ENCODE measurements at regions not wholly inside any gene's neighbourhood (a gene's known extent, or its start where the extent isn't known, plus 50 kb on each side); places are given as distances from the start of the nearest gene placed in this dataset.

DNA sequence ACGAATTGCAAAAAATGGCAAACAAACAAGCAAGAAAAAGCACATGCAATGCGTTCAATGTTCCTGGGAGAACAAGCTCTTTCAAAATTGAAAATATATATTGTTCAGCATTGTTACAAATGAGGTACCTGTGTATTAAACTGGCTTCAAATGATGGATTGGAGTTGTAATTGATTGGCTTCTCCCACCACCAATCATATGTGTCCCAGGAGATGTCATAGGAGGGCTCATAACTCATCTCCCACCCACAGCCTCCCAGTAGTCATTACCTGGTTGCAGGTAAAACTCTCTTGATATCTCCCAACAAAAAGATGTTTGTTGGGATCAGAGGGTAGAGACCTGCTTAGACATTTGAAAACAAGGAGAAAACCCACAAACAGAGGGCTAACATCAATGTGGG lies 302.9 kb downstream of the BAMBI start:
- Histone ChIP-seq H3K27ac (ENCODE audit: extremely low read depth, low read depth, low read length) (no peak overlapping the region), H3K4me3 (ENCODE audit: low read depth, low read length) (no peak overlapping the region), H3K4me1 (ENCODE audit: control insufficient read depth, insufficient read depth, low read length) (peaks cover 4% of the 10 kb centered on the region), H3K9me3 (ENCODE audit: control insufficient read depth, insufficient read depth, low read depth, low read length) (no peaks in the 10 kb centered on the region), H3K36me3 (ENCODE audit: control insufficient read depth in 2 of 2, insufficient read depth in 1 of 2, low read length in 2 of 2) (no peaks in the 10 kb centered on the region)
- ChIA-PET POLR2A (no interaction called here), CTCF (interaction anchor here (1.0 to 1.3 kb wide), 2 partner anchors 316 to 324 kb away, joined by 3 to 4 read pairs; no protein-coding TSS in a partner anchor)
- no peak for TF ChIP-seq ZNF274 (IDR thresholded peaks at IDR 0.05; ENCODE audit: low read length)
- TF ChIP-seq ZNF274 (tag by site-specific recombination; IDR thresholded peaks at IDR 0.05; ENCODE audit: borderline replicate concordance): no peak
- TF ChIP-seq YY1 (tag by site-specific recombination; IDR thresholded peaks at IDR 0.05): no peak
- TF ChIP-seq ZNF214 (tag by site-specific recombination; IDR thresholded peaks at IDR 0.05; ENCODE audit: borderline replicate concordance): no peak
- no peak for TF ChIP-seq ZNF530 (tag by site-specific recombination; IDR thresholded peaks at IDR 0.05; ENCODE audit: low read depth)
- TF ChIP-seq KLF1 (tag by site-specific recombination; IDR thresholded peaks at IDR 0.05): no peak
- no peak for TF ChIP-seq ZNF654 (tag by site-specific recombination; IDR thresholded peaks at IDR 0.05; ENCODE audit: low read depth)
- TF ChIP-seq ZNF202 (tag by site-specific recombination; IDR thresholded peaks at IDR 0.05; ENCODE audit: borderline replicate concordance): no peak
- TF ChIP-seq ZNF24 (tag by site-specific recombination; IDR thresholded peaks at IDR 0.05): no peak
- no peak for TF ChIP-seq ZNF501 (tag by site-specific recombination; IDR thresholded peaks at IDR 0.05)
- TF ChIP-seq, protein P1, sequence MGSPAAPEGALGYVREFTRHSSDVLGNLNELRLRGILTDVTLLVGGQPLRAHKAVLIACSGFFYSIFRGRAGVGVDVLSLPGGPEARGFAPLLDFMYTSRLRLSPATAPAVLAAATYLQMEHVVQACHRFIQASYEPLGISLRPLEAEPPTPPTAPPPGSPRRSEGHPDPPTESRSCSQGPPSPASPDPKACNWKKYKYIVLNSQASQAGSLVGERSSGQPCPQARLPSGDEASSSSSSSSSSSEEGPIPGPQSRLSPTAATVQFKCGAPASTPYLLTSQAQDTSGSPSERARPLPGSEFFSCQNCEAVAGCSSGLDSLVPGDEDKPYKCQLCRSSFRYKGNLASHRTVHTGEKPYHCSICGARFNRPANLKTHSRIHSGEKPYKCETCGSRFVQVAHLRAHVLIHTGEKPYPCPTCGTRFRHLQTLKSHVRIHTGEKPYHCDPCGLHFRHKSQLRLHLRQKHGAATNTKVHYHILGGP (tag by site-specific recombination; IDR thresholded peaks at IDR 0.05): no peak
- no peak for TF ChIP-seq ZNF747 (tag by site-specific recombination; IDR thresholded peaks at IDR 0.05)
- TF ChIP-seq, protein P2, sequence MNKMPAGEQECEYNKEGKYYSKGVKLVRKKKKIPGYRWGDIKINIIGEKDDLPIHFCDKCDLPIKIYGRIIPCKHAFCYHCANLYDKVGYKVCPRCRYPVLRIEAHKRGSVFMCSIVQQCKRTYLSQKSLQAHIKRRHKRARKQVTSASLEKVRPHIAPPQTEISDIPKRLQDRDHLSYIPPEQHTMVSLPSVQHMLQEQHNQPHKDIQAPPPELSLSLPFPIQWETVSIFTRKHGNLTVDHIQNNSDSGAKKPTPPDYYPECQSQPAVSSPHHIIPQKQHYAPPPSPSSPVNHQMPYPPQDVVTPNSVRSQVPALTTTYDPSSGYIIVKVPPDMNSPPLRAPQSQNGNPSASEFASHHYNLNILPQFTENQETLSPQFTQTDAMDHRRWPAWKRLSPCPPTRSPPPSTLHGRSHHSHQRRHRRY (tag by site-specific recombination; IDR thresholded peaks at IDR 0.05): no peak
- TF ChIP-seq, protein P3, sequence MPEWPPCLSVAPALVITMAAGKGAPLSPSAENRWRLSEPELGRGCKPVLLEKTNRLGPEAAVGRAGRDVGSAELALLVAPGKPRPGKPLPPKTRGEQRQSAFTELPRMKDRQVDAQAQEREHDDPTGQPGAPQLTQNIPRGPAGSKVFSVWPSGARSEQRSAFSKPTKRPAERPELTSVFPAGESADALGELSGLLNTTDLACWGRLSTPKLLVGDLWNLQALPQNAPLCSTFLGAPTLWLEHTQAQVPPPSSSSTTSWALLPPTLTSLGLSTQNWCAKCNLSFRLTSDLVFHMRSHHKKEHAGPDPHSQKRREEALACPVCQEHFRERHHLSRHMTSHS (tag by site-specific recombination; IDR thresholded peaks at IDR 0.05): no peak
- no peak for TF ChIP-seq SETDB1 (IDR thresholded peaks at IDR 0.05; ENCODE audit: insufficient read length, low read length)
- TF ChIP-seq ZEB2 (tag by site-specific recombination; IDR thresholded peaks at IDR 0.05): no peak

DNA sequence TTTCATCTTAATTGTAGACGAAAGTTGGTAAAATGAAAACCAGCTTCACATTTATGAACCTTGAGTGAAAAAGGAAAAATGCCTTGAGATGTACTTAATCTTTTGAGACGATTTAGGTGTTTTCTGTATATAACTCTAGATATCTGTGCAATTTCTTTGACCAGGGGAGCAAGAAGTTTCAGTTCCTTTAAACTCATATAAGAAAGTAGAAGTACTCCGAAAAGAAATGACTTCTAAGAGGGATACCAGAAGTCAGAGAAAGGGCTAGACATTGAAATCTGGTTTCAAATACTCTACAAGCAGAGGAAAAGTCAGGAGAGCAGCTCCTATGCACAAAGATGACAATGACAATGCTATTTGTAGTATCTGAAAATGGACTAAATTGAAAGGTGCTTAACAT lies 303.7 kb downstream of the BAMBI start:
- Histone ChIP-seq H3K4me1 (ENCODE audit: control insufficient read depth, insufficient read depth, low read length) (peaks cover 4% of the 10 kb centered on the region), H3K4me3 (ENCODE audit: low read depth, low read length) (no peak overlapping the region), H3K36me3 (ENCODE audit: control insufficient read depth in 2 of 2, insufficient read depth in 1 of 2, low read length in 2 of 2) (no peaks in the 10 kb centered on the region), H3K9me3 (ENCODE audit: control insufficient read depth, insufficient read depth, low read depth, low read length) (no peaks in the 10 kb centered on the region), H3K27ac (ENCODE audit: extremely low read depth, low read depth, low read length) (no peak overlapping the region)
- TF ChIP-seq ZNF776 (tag by site-specific recombination; IDR thresholded peaks at IDR 0.05; ENCODE audit: borderline replicate concordance): no peak
- TF ChIP-seq ZNF354C (tag by site-specific recombination; IDR thresholded peaks at IDR 0.05; ENCODE audit: borderline replicate concordance, low read depth): no peak
- TF ChIP-seq ZNF223 (tag by site-specific recombination; IDR thresholded peaks at IDR 0.05): no peak
- no peak for TF ChIP-seq ZNF10 (tag by site-specific recombination; IDR thresholded peaks at IDR 0.05)
- TF ChIP-seq ZBTB1 (tag by site-specific recombination; IDR thresholded peaks at IDR 0.05): no peak
- TF ChIP-seq ZNF23 (tag by site-specific recombination; IDR thresholded peaks at IDR 0.05; ENCODE audit: borderline replicate concordance): no peak
- TF ChIP-seq ZNF174 (tag by site-specific recombination; IDR thresholded peaks at IDR 0.05): no peak
- TF ChIP-seq ZEB2 (tag by site-specific recombination; IDR thresholded peaks at IDR 0.05): no peak
- TF ChIP-seq, protein P4, sequence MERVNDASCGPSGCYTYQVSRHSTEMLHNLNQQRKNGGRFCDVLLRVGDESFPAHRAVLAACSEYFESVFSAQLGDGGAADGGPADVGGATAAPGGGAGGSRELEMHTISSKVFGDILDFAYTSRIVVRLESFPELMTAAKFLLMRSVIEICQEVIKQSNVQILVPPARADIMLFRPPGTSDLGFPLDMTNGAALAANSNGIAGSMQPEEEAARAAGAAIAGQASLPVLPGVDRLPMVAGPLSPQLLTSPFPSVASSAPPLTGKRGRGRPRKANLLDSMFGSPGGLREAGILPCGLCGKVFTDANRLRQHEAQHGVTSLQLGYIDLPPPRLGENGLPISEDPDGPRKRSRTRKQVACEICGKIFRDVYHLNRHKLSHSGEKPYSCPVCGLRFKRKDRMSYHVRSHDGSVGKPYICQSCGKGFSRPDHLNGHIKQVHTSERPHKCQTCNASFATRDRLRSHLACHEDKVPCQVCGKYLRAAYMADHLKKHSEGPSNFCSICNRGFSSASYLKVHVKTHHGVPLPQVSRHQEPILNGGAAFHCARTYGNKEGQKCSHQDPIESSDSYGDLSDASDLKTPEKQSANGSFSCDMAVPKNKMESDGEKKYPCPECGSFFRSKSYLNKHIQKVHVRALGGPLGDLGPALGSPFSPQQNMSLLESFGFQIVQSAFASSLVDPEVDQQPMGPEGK (tag by site-specific recombination; IDR thresholded peaks at IDR 0.05): no peak
- TF ChIP-seq ZNF169 (tag by site-specific recombination; IDR thresholded peaks at IDR 0.05): no peak
- TF ChIP-seq ZNF600 (tag by site-specific recombination; IDR thresholded peaks at IDR 0.05): no peak
- no peak for TF ChIP-seq ZNF560 (tag by site-specific recombination; IDR thresholded peaks at IDR 0.05; ENCODE audit: borderline replicate concordance)
- no peak for TF ChIP-seq ZBTB8A (tag by site-specific recombination; IDR thresholded peaks at IDR 0.05)
- TF ChIP-seq, protein P5, sequence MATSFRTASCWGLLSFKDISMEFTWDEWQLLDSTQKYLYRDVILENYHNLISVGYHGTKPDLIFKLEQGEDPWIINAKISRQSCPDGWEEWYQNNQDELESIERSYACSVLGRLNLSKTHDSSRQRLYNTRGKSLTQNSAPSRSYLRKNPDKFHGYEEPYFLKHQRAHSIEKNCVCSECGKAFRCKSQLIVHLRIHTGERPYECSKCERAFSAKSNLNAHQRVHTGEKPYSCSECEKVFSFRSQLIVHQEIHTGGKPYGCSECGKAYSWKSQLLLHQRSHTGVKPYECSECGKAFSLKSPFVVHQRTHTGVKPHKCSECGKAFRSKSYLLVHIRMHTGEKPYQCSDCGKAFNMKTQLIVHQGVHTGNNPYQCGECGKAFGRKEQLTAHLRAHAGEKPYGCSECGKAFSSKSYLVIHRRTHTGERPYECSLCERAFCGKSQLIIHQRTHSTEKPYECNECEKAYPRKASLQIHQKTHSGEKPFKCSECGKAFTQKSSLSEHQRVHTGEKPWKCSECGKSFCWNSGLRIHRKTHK (tag by site-specific recombination; IDR thresholded peaks at IDR 0.05): no peak
- ChIA-PET POLR2A (no interaction called here), CTCF (no interaction called here)
